Ascending aorta (tissue), 2 donors: ENCODE measurements at regions not wholly inside any gene's neighbourhood (a gene's known extent, or its start where the extent isn't known, plus 50 kb on each side); places are given as distances from the start of the nearest gene placed in this dataset.
A peak's percentile ranks its signal among the peaks of the same experiment; 100 is the strongest.

Experiments used
- DNase-seq, 2 donors: peaks; one replicate each; pipeline ENCODE4 v3.0.0-alpha.2; 2019; ENCODE audit warnings: low spot score in 2 of 2
- H3K27ac ChIP-seq, 2 donors: fragments of 200-600 bp; sonication (generic); one replicate each; pipeline ENCODE4 v1.5.1; 2016 to 2017; ENCODE audit warnings: mild to moderate bottlenecking in 1 of 2
- H3K27me3 ChIP-seq: fragments of 200-600 bp; sonication (generic); one replicate; pipeline ENCODE4 v1.5.1; 2017
- H3K36me3 ChIP-seq, 2 donors: fragments of 200-600 bp; sonication (generic); one replicate each; pipeline ENCODE4 v1.5.1; 2016
- H3K4me1 ChIP-seq, 2 donors: fragments of 200-600 bp; sonication (generic); one replicate each; pipeline ENCODE4 v1.5.1; 2016 to 2017; ENCODE audit warnings: mild to moderate bottlenecking in 1 of 2
- H3K4me3 ChIP-seq, 2 donors: fragments of 200-600 bp; sonication (generic); one replicate each; pipeline ENCODE4 v1.5.1; 2016 to 2017; ENCODE audit warnings: mild to moderate bottlenecking in 1 of 2
- H3K9me3 ChIP-seq, 2 donors: fragments of 200-600 bp; sonication (generic); one replicate each; pipeline ENCODE4 v1.5.1; 2016
- CTCF ChIP-seq, 3 experiments: fragments of 200-600 bp in 2 of 3; fragments of 450-650 bp in 1 of 3; sonication (generic) in 2 of 3; IDR thresholded peaks; one replicate each; pipeline ENCODE4 v1.5.1; 2016 to 2019; ENCODE audit warnings: antibody characterized with exemption in 3 of 3, mild to moderate bottlenecking in 1 of 3, moderate library complexity in 1 of 3
- intact Hi-C: fragments of 100-400 bp; cut with DNase I; formaldehyde crosslinking; loops from one replicate; pipeline ENCODE4 v1.15.1; 2023

- intact Hi-C loops, result no loop called here
- DNase-seq, result no peak
- no peaks in the 10 kb centered on the region for H3K9me3 ChIP-seq
- H3K27ac ChIP-seq, result no peak overlapping the region
- no peaks in the 10 kb centered on the region for H3K27me3 ChIP-seq
- no peak for TF ChIP-seq CTCF (IDR thresholded peaks at IDR 0.05)
- no peak overlapping the region for H3K4me3 ChIP-seq
- no peaks in the 10 kb centered on the region for H3K4me1 ChIP-seq
- H3K36me3 ChIP-seq, result no peaks in the 10 kb centered on the region
These were observed 83.9 kb downstream of the MUC16 start for GRCh38 chr19:8926341-8926740.

- no peaks in the 10 kb centered on the region for H3K27me3 ChIP-seq
- no peak overlapping the region for H3K4me3 ChIP-seq
- no peak overlapping the region for H3K27ac ChIP-seq
- intact Hi-C loops, result no loop called here
- peak in 1 of 2 donors; percentile 24 for DNase-seq
- TF ChIP-seq CTCF (IDR thresholded peaks at IDR 0.05), result no peak
- no peaks in the 10 kb centered on the region for H3K9me3 ChIP-seq
- H3K4me1 ChIP-seq, result no peaks in the 10 kb centered on the region
- no peaks in the 10 kb centered on the region for H3K36me3 ChIP-seq
These were observed 74.7 kb downstream of the MUC16 start for GRCh38 chr19:8935460-8935859.

GRCh38 chr19:8938576-8938975 lies 71.6 kb downstream of the MUC16 start:
- Histone ChIP-seq H3K27ac (no peak overlapping the region), H3K4me3 (no peak overlapping the region), H3K27me3 (no peaks in the 10 kb centered on the region), H3K9me3 (no peaks in the 10 kb centered on the region), H3K4me1 (no peaks in the 10 kb centered on the region), H3K36me3 (no peaks in the 10 kb centered on the region)
- no peak for TF ChIP-seq CTCF (IDR thresholded peaks at IDR 0.05)
- no peak for DNase-seq
- intact Hi-C loops, result no loop called here
